SK-N-SH (cell line): ENCODE measurements at regions not wholly inside any gene's neighbourhood (a gene's known extent, or its start where the extent isn't known, plus 50 kb on each side); places are given as distances from the start of the nearest gene placed in this dataset.

Source experiments
- CTCF ChIA-PET: fragments of 300-600, 350-600 bp; formaldehyde crosslinking; extraction: SDS; loops from one replicate; lab custom pipeline; 2021; lab: Yijun Ruan, JAX
- POLR2A ChIA-PET: fragments of 350-600 bp; sonication (Branson Sonifier 250); formaldehyde crosslinking; extraction: SDS; loops from one replicate; lab custom pipeline; 2020; ENCODE audit warnings: antibody characterized with exemption, inconsistent platforms; lab: Yijun Ruan, JAX
- DNase-seq: peaks from one replicate; pipeline ENCODE4 v3.0.0; 2012
- H2AFZ ChIP-seq: fragments of 200-600 bp; sonication (generic); 2 replicates; pipeline ENCODE4 v1.8.1; 2016; ENCODE audit warnings: antibody characterized with exemption, mild to moderate bottlenecking, low read depth
- H3F3A ChIP-seq: fragments of 200-600 bp; sonication (generic); replicated peaks from 2 replicates; pipeline ENCODE3; 2016; ENCODE audit warnings: antibody characterized with exemption, mild to moderate bottlenecking; ENCODE audit not compliant: insufficient read depth
- H3K27ac ChIP-seq, 2 experiments: fragments of 200-500 bp in 1 of 2; fragments of 200-600 bp in 1 of 2; sonication (Bioruptor generic) in 1 of 2; sonication (generic), shearing (Covaris generic) in 1 of 2; 2 replicates each; pipeline versions ENCODE4 v1.5.1 to v1.6.1; 2014 to 2016; ENCODE audit warnings: low read depth in 2 of 2, inconsistent platforms in 1 of 2, low read length in 1 of 2, mild to moderate bottlenecking in 1 of 2, mixed read lengths in 1 of 2
- H3K27me3 ChIP-seq: fragments of 200-600 bp; sonication (generic), shearing (Covaris generic); 2 replicates; pipeline ENCODE4 v1.6.1; 2016; ENCODE audit warnings: mixed run types; ENCODE audit not compliant: insufficient read depth
- H3K36me3 ChIP-seq, 2 experiments: fragments of 200-500 bp in 1 of 2; fragments of 200-600 bp in 1 of 2; sonication (Bioruptor generic) in 1 of 2; sonication (generic) in 1 of 2; replicated peaks in 1 of 2; 2 replicates each; pipeline versions ENCODE3 to v1.5.1; 2014 to 2016; ENCODE audit warnings: low read length in 1 of 2, mild to moderate bottlenecking in 1 of 2; ENCODE audit not compliant: insufficient read depth in 2 of 2, control insufficient read depth in 1 of 2
- H3K4me1 ChIP-seq, 2 experiments: fragments of 200-500 bp in 1 of 2; fragments of 200-600 bp in 1 of 2; sonication (Bioruptor generic) in 1 of 2; sonication (generic), shearing (Covaris generic) in 1 of 2; 2 replicates each; pipeline versions ENCODE4 v1.5.1 to v1.6.1; 2014 to 2016; ENCODE audit warnings: low read depth in 1 of 2, low read length in 1 of 2, mixed run types in 1 of 2; ENCODE audit not compliant: insufficient read depth in 2 of 2, control insufficient read depth in 1 of 2
- H3K4me2 ChIP-seq: fragments of 200-600 bp; sonication (generic), shearing (Covaris generic); 2 replicates; pipeline ENCODE4 v1.6.1; 2017; ENCODE audit warnings: mixed run types
- H3K4me3 ChIP-seq, 2 experiments: fragments of 200-500 bp in 1 of 2; fragments of 200-600 bp in 1 of 2; sonication (Bioruptor generic) in 1 of 2; sonication (generic), shearing (Covaris generic) in 1 of 2; 2 replicates each; pipeline versions ENCODE4 v1.5.1 to v1.8.1; 2014 to 2016; ENCODE audit warnings: low read depth in 2 of 2, inconsistent platforms in 1 of 2, low read length in 1 of 2, mild to moderate bottlenecking in 1 of 2, mixed read lengths in 1 of 2, moderate library complexity in 1 of 2
- H3K79me2 ChIP-seq: fragments of 200-600 bp; sonication (generic); 2 replicates; pipeline ENCODE4 v1.8.1; 2017; ENCODE audit warnings: mild to moderate bottlenecking; ENCODE audit not compliant: insufficient read depth
- H3K9ac ChIP-seq: fragments of 200-600 bp; sonication (generic); 2 replicates; pipeline ENCODE4 v1.6.1; 2017; ENCODE audit warnings: mixed run types
- H3K9me2 ChIP-seq: fragments of 200-600 bp; sonication (generic); 2 replicates; pipeline ENCODE4 v1.6.1; 2017; ENCODE audit warnings: mixed run types
- H3K9me3 ChIP-seq: fragments of 200-600 bp; sonication (generic); 2 replicates; pipeline ENCODE4 v1.6.1; 2017; ENCODE audit warnings: mixed run types, mild to moderate bottlenecking, moderate library complexity
- H4K20me1 ChIP-seq: fragments of 200-600 bp; sonication (generic); 2 replicates; pipeline ENCODE4 v1.6.1; 2017; ENCODE audit warnings: mild to moderate bottlenecking, mixed run types; ENCODE audit not compliant: insufficient read depth
- CHD2 ChIP-seq: fragments of 150-350 bp; IDR thresholded peaks from 2 replicates; pipeline ENCODE4 v1.6.1; 2018; ENCODE audit warnings: low read length; ENCODE audit not compliant: partially characterized antibody
- EZH2phosphoT487 ChIP-seq: fragments of 200-600 bp; sonication (generic); IDR thresholded peaks from 2 replicates; pipeline ENCODE4 v1.6.1; 2017; ENCODE audit warnings: low read depth, mixed run types, mild to moderate bottlenecking, antibody characterized with exemption, moderate library complexity, borderline replicate concordance
- FOSL2 ChIP-seq: IDR thresholded peaks from 2 replicates; pipeline ENCODE4 v1.4.0; 2012; ENCODE audit warnings: low read depth, mild to moderate bottlenecking, moderate library complexity, borderline replicate concordance
- FOXJ3 ChIP-seq: sonication (generic); formaldehyde crosslinking; IDR thresholded peaks from 2 replicates; pipeline ENCODE4 v1.5.1; 2020; ENCODE audit warnings: mild to moderate bottlenecking, missing genetic modification reagents
- FOXM1 ChIP-seq: IDR thresholded peaks from 2 replicates; pipeline ENCODE4 v1.4.0; 2012; ENCODE audit warnings: low read depth, mild to moderate bottlenecking
- GABPA ChIP-seq: IDR thresholded peaks from 2 replicates; pipeline ENCODE4 v1.4.0; 2012; ENCODE audit warnings: low read depth, mild to moderate bottlenecking
- JUND ChIP-seq: IDR thresholded peaks from 2 replicates; pipeline ENCODE4 v1.4.0; 2012
- MEF2A ChIP-seq: IDR thresholded peaks from 2 replicates; pipeline ENCODE4 v1.4.0; 2012; ENCODE audit warnings: low read depth, borderline replicate concordance
- POLR2AphosphoS5 ChIP-seq: IDR thresholded peaks from 2 replicates; pipeline ENCODE4 v1.6.1; 2012; ENCODE audit warnings: low read depth, low read length
- RAD21 ChIP-seq: IDR thresholded peaks from 2 replicates; pipeline ENCODE4 v1.6.1; 2012; ENCODE audit warnings: mild to moderate bottlenecking, low read length
- REST ChIP-seq: IDR thresholded peaks from 2 replicates; pipeline ENCODE4 v1.6.1; 2012; ENCODE audit warnings: mild to moderate bottlenecking, low read depth, low read length, moderate library complexity
- RFX5 ChIP-seq: IDR thresholded peaks from 2 replicates; pipeline ENCODE4 v1.6.1; 2012; ENCODE audit warnings: mild to moderate bottlenecking, improper control_type of control experiment, low read length
- SIN3A ChIP-seq: IDR thresholded peaks from 2 replicates; pipeline ENCODE4 v1.6.1; 2012; ENCODE audit warnings: low read depth, mild to moderate bottlenecking, low read length, moderate library complexity, borderline replicate concordance
- TAF1 ChIP-seq: IDR thresholded peaks from 2 replicates; pipeline ENCODE4 v1.6.1; 2012; ENCODE audit warnings: low read depth, mild to moderate bottlenecking, low read length, moderate library complexity, borderline replicate concordance
- TEAD4 ChIP-seq: IDR thresholded peaks from 2 replicates; pipeline ENCODE4 v1.4.0; 2012; ENCODE audit warnings: mild to moderate bottlenecking, borderline replicate concordance; ENCODE audit not compliant: insufficient read depth
- WGBS: methylation state at CpG from one replicate; pipeline ENCODE4 v1.1.6; 2017; ENCODE audit warnings: low lambda C conversion rate; 5-methylcytosine and 5-hydroxymethylcytosine counted together
- TF ChIP-seq, protein P1 (sequence below): IDR thresholded peaks from 2 replicates; pipeline ENCODE4 v1.4.0; 2012; ENCODE audit warnings: low read depth, borderline replicate concordance
- TF ChIP-seq, protein P2 (sequence below): IDR thresholded peaks from 2 replicates; pipeline ENCODE4; 2012
- TF ChIP-seq, protein P3 (sequence below): IDR thresholded peaks from 2 replicates; pipeline ENCODE4 v1.4.0; 2012; ENCODE audit warnings: low read depth, borderline replicate concordance

- CTCF ChIA-PET = no interaction called here
- Histone ChIP-seq H3K4me1 (no peaks in the 10 kb centered on the region), H3K4me2 (no peak overlapping the region), H4K20me1 (no peaks in the 10 kb centered on the region), H3K4me3 (no peak overlapping the region), H3F3A (no peaks in the 10 kb centered on the region), H3K79me2 (no peaks in the 10 kb centered on the region), H3K9me2 (no peaks in the 10 kb centered on the region), H3K27ac (no peak overlapping the region), H3K27me3 (peaks cover 6% of the 10 kb centered on the region), H2AFZ (no peak overlapping the region), H3K36me3 (no peaks in the 10 kb centered on the region), H3K9ac (no peak overlapping the region), H3K9me3 (no peaks in the 10 kb centered on the region)
- POLR2A ChIA-PET = no interaction called here
- whole genome bisulfite sequencing = 3% methylated on average over 2 of the region's 2 CpGs
- DNase-seq = no peak
- TF ChIP-seq GABPA = no peak
- TF ChIP-seq TEAD4 = no peak
- TF ChIP-seq TAF1 = no peak
- TF ChIP-seq CHD2 = no peak
- TF ChIP-seq, protein P1, sequence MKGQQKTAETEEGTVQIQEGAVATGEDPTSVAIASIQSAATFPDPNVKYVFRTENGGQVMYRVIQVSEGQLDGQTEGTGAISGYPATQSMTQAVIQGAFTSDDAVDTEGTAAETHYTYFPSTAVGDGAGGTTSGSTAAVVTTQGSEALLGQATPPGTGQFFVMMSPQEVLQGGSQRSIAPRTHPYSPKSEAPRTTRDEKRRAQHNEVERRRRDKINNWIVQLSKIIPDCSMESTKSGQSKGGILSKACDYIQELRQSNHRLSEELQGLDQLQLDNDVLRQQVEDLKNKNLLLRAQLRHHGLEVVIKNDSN = no peak
- TF ChIP-seq REST = no peak
- TF ChIP-seq RAD21 = no peak
- TF ChIP-seq FOSL2 = no peak
- TF ChIP-seq SIN3A = no peak
- TF ChIP-seq POLR2AphosphoS5 = no peak
- no peak for TF ChIP-seq JUND
- TF ChIP-seq, protein P2, sequence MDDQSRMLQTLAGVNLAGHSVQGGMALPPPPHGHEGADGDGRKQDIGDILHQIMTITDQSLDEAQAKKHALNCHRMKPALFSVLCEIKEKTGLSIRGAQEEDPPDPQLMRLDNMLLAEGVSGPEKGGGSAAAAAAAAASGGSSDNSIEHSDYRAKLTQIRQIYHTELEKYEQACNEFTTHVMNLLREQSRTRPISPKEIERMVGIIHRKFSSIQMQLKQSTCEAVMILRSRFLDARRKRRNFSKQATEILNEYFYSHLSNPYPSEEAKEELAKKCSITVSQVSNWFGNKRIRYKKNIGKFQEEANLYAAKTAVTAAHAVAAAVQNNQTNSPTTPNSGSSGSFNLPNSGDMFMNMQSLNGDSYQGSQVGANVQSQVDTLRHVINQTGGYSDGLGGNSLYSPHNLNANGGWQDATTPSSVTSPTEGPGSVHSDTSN = no peak
- TF ChIP-seq, protein P3, sequence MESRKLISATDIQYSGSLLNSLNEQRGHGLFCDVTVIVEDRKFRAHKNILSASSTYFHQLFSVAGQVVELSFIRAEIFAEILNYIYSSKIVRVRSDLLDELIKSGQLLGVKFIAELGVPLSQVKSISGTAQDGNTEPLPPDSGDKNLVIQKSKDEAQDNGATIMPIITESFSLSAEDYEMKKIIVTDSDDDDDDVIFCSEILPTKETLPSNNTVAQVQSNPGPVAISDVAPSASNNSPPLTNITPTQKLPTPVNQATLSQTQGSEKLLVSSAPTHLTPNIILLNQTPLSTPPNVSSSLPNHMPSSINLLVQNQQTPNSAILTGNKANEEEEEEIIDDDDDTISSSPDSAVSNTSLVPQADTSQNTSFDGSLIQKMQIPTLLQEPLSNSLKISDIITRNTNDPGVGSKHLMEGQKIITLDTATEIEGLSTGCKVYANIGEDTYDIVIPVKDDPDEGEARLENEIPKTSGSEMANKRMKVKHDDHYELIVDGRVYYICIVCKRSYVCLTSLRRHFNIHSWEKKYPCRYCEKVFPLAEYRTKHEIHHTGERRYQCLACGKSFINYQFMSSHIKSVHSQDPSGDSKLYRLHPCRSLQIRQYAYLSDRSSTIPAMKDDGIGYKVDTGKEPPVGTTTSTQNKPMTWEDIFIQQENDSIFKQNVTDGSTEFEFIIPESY = no peak
- TF ChIP-seq FOXJ3 (CRISPR knock-in tag) = no peak
- no peak for TF ChIP-seq FOXM1
- TF ChIP-seq MEF2A = no peak
- no peak for TF ChIP-seq RFX5
- TF ChIP-seq EZH2phosphoT487 = no peak
These were observed 111.1 kb upstream of the CCDC28A start for GRCh38 chr6:138662471-138662870.
